ENCODE measurements at regions not wholly inside any gene's neighbourhood (a gene's known extent, or its start where the extent isn't known, plus 50 kb on each side); places are given as distances from the start of the nearest gene placed in this dataset.

DNA sequence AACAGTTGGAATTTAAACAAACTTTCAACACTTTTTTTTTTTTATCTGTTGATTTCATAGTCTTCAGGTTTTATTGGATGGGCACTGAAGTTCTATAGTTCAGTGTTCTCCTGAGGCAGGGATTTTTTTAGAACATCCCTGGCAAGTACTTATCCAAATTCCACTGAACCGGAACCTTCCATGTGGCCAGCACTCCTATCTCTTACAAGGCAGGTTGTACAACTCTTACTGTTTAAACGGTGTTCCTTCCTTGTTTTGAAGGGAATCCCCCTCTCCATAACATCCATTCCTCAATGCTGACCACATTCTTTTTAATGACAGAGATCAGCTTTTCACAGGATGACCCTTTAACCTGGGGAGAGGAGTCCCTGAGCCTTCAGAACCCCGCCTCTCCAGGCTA, 238.9 kb upstream of the CTBP2 start:
- DNase-seq (ENCODE audit: low read depth in 2 of 2) = no peak

DNA sequence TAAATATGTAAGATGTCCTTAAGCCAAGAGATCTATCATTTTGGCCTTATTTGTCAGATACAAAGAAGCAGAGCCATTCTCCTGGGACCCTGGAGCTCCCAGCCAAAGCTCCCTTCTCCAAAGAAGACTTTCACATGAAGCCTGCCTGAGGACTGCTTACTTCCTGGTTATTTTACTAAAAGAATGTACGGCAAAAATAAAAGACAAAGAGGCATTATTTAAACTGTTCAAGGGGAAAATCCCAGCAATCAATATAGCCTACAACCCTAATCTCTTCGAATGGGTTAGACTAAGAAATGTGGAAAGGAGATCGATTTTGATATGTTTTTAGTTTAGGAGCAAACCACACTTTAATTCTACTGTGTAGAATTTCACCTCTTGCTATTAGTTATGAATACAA, 237.9 kb upstream of the CTBP2 start:
- DNase-seq (ENCODE audit: low read depth in 2 of 2) = no peak

DNA sequence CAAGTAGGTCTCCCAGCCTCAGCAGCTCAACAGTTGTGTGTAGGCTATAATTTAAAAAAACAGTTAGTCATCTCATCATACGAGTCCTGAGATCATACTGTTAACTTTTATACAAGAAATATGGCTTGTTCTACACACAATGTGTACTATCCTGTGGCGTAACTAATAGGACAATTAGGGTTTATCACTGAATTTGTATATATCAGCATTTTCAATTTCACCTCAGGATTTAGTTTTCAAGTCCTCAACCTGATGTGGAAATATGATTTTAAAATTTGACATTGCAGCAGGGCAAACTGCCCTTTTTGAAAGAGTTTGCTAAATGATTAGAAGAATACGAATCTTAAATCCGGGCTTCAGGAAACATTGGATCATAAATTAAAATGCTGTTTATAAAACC, 237.2 kb upstream of the CTBP2 start:
- DNase-seq (ENCODE audit: low read depth in 2 of 2) = no peak

DNA sequence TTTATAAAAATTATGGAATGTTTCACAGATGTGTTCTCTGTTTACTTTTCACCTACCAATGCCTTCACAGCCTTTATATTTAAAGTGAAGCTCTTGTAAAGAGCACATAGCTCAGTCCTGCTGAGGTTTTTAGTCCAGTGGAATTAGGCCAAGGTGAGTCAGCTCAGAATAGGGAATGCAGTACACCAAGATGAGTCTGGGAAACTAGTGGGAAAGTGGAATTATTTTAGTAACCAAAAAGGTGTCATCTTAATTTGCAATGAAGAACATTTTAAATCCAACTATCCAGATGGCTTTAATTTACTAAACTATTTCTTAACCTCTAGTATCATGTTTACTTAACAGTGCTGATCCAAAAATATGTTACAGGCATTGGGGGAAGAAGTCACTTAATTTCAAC, 236.3 kb upstream of the CTBP2 start:
- DNase-seq (ENCODE audit: low read depth in 2 of 2) = no peak

DNA sequence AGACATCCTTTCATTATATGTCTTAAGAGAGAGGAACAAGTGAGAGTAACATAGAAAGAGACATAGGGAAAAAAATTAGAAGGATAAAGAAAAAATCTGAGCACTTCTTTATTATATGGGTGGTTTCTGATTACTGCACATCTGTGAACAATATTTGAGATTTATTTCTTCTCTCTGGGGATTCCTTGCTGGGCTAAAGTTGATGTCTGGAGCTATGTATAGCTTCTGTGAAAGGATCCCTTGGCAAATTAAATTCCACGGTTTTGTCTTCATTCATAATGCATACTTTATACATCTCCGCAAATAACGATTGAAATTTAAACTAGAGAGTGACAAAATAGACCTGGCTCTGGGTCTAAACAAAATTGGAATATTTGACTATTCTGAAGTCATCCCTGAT, 232.2 kb upstream of the CTBP2 start:
- DNase-seq (ENCODE audit: low read depth in 2 of 2) = no peak

DNA sequence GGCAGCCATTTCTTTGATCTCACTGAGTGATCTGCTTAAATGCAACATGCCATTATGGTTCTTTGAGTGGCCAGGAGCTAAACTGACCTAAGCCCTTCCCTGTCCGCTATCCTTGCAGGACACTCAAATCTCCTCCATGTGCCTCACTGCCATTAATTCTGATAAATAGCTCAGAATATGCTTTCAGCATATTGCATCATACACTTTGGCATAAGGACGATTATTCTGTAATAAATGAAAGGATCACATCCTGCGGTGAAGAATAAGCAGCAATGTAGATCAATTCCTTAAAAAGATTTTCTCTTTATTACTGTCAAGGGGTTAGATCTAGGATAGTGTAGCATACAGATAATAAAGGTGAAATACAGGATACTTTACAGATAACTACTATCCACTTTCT, 231.8 kb upstream of the CTBP2 start:
- DNase-seq (ENCODE audit: low read depth in 2 of 2) = no peak

DNA sequence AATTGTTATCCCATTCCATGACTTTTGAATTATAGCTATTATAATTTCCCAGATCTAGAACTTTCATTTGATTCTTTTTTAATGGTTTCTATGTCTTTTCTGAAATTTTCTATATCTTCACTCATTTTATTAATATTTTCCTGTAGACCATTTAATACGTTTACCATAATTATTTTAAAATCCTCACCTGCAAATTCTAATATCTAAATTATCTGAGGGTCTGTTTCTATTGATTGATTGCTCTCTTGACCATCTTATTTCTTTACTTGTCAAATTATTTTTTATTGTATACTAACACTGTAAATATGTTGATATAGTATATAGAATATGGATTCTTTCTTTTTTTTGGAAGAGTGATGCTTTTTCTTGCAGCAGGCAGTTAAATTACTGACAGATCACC, 229.3 kb upstream of the CTBP2 start:
- DNase-seq (ENCODE audit: low read depth in 2 of 2) = no peak

DNA sequence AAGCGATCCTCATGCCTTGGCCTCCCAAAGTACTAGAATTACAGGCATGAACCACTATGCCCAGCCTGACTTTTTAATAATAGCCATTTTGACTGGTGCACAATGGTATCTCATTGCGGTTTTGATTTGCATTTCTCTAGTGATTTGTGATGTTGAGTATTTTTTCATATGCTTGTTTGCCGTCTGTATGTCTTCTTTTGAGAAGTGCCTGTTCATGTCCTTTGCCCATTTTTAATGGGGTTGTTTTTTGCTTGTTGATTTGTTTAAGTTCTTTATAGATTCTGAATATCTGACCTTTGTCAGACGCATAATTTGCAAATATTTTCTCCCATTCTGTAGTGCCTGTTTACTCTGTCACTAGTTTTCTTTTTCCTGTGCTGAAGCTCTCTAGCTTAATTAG, 219.2 kb upstream of the CTBP2 start:
- DNase-seq (ENCODE audit: low read depth in 2 of 2) = no peak

DNA sequence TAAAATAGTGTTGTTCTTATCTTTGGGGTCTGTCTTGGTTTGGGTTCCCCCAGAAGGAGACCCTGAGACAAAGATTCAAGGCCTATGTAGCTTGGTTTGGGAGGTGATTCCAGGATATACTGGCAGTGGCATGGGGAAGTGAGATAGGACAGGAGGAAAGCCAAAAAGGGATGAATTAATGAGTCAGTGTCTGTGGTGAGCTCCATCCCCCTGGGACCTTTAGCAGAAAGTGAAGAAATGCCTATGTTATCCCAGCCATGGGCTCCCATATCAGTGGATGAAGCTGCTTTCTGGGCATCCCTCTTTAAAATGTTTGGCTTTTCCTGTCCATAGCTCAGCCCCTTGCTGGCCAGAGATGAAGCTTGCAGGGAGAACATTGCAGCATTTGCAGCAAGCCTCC, 217.0 kb upstream of the CTBP2 start:
- DNase-seq (ENCODE audit: low read depth in 2 of 2) = no peak

DNA sequence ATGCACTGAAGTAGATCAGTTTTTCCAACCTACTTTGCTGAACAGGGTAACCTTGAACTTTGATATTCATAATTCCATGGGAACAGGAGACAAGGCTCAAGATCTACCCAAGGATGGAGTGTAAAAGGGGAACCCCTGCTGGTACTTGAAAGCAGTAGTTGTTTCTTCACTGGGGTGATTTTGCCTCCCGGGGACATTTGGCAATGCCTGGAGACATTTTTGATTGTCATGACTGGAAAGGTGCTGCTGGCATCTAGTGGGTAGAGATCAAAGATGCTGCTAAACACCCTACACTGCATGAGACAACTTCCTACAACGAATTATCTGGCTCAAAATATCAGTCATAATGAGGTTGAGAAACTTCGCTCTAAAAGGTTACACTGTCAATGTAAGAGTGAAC, 214.8 kb upstream of the CTBP2 start:
- no peak for DNase-seq (ENCODE audit: low read depth in 2 of 2)

DNA sequence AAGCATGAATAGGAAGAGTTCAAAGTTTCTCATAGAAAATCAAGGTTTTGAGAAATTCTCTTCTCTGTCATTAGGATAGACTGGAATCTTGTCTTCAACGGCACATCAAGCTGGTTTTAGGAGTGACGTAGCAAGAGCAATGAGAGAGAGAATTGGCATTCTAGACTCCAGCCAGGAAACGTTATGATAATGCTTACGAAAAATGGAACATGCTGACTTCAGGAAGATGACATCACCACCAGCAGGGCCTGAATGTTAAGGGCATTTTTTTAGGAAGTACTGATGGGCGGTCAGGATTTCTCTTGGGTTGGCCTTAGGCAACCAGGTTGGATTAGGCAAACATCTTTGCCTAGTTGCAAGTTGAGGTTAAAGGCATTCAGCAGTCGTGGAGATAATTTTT, 213.2 kb upstream of the CTBP2 start:
- no peak for DNase-seq (ENCODE audit: low read depth in 2 of 2)

DNA sequence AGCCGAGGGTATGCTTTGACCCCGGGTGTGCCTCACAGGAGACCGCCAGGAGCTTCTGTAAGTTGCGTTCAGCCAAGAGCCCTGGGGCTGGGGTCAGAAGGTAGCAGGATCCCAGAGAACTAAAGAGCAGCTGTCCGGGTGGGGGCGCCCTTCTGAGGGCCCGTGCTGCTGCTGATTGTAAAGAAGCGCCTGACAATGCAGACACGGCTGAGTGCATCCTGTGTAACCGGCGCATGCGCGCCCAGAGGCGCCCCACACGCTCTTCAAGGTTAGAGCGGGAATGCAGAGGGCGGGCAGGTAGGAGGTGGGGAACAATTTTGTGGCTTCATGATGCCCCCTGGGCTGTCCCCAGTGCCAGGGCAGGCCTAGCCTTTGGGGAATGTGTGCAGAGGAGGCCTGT, 210.2 kb upstream of the CTBP2 start:
- no peak for DNase-seq (ENCODE audit: low read depth in 2 of 2)

DNA sequence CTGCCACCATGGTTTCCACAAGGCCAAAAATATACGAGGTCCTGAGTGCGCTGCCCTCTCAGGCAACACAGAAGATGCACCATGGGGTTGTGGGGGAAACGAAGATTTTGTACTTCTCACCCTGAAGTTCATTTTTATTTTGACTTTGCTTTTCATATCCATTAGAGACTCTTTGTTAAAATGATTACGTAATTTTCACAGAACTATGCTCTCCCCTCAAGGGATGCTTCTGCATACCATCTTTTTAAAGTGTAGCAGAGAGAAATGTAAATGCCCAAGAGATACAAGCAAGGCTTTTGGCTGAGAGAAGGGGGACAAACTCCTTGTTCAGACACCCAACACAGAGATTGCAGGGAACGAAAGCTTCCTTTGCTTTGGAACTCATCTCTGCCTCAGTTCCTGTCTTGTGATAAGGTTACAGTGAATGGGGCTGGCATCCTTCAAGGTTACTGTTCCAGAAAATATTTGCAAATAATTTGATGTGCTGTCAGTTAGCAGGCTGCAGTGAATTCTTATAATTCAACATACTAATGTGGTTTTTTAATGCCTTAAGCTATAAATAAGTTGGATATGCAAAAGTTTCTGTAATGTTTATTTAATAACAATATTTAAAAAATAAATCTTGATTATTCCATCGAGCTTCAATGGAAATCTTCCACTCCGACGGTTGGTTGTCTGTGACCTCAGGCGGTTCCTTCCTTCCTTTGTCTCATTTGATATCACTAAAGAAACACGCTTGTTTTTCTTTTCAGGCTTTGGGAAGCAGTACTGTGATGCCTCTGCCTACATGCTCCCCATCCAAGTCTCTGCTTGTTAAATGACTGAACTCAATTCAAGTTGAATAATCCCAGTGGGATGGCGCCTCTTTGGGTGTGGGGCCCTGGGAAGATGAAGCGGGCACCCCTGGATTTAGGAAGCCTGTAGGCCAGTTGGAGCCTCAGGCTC, 209.3 kb upstream of the CTBP2 start:
- no peak for DNase-seq (ENCODE audit: low read depth in 2 of 2)

DNA sequence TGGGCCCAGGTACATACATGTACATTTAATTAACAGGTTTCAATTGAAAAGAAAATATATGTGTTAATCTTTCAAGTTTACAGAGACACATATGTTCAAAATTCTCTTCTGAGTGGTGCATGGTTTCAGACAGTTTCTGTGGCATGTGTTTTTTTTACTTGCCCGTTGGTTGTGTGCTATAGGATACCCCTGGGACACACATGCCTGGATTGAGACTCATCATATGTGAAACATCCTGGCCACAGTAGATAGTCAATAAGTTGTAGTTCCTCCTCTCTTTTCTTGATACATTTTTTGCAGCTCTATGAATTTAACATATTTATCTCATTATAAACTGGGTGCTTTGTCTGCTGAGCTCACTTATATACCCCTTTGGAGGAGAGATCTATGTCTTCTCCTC, 207.8 kb upstream of the CTBP2 start:
- DNase-seq (ENCODE audit: low read depth in 2 of 2) = no peak

DNA sequence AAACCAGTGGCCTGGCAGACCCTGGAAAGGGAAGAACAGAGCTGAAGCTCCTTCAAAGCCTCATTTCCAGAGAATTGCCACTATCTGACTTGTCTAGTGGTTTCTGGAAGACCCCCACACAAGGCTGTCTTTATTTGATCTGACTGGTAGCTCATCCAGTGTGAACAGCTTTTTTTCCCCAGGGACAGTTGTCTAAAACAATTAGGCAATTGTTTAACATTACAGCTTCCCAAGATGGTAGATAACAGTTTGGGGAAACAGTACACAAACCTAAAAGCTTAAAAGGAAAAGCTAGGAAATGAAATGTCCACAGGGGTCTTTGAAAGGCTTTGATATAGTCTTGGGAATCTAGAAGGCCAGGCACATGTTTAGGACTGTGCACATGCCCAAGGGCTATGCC, 203.4 kb upstream of the CTBP2 start:
- no peak for DNase-seq (ENCODE audit: low read depth in 2 of 2)

DNA sequence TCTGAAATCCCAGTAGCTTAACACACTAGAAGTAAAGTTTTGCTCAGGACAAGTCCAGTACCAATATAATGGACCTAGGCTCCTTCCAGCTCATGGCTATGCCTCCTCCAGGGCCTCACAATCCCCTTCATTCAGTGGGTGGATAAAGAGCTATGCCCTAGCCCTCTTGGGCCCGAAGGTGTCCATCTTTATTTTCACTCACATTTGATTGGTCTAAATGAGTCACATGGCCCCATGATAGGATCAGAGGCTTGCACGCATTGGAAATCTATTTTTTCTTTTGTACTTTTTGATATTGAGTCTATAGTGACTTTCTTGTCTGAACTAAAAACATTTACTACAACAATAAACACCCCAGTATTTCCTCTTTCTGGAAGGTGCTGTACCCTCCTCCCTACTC, 202.6 kb upstream of the CTBP2 start:
- DNase-seq (ENCODE audit: low read depth in 2 of 2) = no peak

DNA sequence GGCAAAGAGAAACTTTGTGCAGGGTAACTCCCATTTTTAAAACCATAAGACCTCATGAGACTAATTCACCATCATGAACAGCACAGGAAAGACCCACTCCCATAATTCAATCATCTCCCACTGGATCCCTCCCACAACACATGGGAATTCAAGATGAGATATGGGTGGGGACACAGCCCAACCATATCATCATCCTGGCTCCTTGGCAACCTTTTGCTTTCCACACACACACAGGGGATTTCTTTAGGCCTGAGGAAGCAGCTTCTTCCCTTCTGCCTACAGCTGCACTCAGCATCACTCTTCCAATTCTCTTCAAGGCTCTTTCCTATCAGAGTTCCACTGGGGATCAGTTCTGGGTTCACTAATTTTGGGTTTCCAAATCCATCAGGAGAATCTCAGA, 199.0 kb upstream of the CTBP2 start:
- no peak for DNase-seq (ENCODE audit: low read depth in 2 of 2)

DNA sequence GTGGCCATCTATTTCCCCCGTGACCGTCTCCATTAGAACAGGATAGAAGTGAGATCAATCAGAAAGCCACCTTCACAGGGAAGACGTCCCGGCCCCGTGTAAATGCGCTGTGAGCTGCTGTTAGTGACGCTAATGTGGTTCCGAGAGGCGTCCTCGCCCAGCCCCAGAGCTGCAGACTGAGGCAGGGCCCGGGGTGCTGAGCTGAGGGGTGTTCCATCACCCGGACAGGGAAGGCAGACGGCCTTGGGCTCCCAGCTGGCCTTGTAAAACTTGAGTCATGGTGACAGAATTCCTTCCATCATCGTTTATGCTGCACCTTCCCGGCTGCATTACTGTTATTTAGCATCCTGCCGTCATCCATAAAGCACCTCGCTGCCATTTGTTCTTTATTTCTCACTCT, 195.3 kb upstream of the CTBP2 start:
- no peak for DNase-seq (ENCODE audit: low read depth in 2 of 2)

DNA sequence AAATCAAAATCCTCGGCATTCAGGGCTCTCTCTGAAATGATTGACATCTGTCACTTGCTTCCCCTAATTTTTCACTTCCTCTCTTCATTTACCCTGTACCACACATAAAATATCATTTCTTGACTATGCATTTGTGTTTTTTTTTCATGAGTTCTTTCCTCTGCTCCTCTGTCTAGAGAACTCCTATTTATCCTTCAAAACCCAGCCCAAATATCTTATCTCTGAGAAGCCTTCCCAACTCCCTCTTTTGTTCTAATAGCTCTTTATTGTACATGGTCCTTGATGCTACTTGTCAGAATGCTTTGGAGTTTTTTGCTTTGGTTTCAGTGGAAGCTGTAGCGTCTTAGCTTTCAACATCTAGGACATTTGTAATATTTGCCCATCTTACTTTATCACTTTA, 190.2 kb upstream of the CTBP2 start:
- no peak for DNase-seq (ENCODE audit: low read depth in 2 of 2)

DNA sequence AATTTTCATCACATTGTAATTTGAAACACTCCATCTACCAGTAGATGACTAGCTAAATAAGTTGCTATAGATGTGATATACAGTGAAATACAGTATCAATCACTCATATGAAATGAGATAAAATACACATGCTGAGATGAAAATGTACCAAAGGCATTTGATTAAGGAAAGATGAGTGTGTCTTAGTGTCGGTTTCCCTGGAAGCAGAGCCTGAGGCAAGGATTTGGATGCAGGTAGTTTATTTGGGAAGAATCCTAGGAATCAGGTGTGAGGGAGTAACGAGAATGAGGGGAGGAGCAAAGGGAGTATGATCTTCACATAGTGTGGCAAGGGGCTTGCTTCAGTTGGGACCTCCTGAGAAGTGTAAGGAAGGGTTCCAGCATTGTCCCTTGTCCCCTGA, 188.2 kb upstream of the CTBP2 start:
- no peak for DNase-seq (ENCODE audit: low read depth in 2 of 2)

DNA sequence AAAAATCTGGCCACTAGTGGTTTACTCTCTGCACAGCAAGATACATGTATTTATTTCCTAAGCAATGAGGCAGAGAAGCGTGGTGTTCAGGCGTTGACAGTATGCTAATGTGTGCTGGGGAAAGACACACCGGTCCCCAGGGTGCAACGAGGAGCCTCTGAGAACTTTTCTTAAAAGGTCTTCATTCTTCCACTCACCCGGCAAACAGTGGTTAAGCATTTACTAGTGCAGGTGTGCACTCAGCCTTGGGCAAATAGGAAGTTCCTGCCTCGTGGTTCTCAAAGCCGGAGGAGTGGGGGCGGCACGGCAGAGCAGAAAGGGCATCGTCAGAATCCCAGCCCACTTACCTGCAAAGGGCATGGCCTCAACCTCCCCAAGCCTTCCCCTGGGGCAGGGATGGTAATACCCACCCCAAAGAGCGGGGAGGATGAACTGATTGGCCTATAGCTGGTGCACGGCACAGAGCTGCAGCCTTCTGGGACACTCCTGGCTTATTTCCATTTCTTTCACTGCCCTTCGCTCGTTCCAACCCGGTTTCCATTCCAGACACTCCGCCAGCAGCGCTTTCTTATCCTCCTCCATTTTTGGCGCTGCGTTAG, 184.3 kb upstream of the CTBP2 start:
- no peak for DNase-seq (ENCODE audit: low read depth in 2 of 2)

DNA sequence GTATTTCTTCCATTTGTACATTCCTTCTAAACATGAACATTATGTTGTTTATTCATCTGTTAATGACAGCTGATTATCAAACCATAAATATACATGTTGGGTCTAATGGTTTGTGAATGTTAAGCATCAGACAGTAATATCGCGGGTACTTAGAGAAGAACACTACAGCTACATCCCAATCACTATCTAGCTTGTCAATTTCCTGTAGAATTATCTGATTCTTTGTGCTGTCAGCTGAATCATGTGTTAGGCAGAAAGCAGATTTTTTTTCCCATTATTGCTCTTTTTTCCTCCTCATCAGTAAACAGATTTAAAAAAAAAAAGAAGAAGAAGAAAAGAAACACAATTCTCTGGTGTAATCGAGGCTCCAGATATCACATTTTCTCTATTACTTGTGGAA, 183.6 kb upstream of the CTBP2 start:
- no peak for DNase-seq (ENCODE audit: low read depth in 2 of 2)

DNA sequence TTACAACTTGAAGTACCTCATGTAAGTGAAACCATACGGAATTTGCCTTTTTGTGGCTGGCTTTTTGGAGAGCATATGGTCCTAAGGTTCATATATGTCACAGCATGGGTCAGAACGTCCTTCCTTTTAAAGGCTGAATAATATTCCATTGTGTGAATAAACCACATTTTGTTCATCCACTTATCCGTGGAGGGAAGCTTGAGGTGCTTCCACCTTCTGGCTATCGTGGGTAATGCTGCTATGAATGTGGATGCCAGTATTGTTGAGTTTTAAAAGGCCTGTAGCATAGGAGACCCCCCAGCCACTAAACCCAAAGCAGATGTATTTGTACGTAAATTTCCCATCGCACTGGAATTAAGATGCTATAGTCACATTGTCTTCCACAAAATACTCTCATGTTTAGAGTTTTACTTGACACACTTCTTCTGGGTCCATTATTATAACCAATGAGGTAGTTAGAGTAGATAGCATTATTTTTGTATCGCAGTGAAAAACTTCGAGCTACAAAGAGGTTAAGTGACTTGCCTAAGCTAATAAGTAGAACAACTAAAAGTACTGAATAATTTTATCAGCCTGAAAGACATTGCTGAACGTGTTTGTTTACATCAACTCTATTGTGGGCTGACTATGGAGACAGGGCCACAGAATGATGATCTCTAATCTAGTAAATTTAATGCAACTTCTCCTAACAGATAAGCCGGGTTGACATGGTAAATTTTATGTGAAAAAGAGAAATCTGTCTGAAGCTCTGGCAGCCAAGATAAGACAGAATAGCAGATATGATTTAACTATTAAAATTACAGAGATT, 183.0 kb upstream of the CTBP2 start:
- DNase-seq (ENCODE audit: low read depth in 2 of 2) = no peak

Data from stimulated activated CD4-positive, alpha-beta T cell treated with anti-CD3 and anti-CD28 coated beads, Interleukin-4, amount 100 ng/mL, for 48 hours (primary cell).